GM10248 (cell line): ENCODE measurements at regions not wholly inside any gene's neighbourhood (a gene's known extent, or its start where the extent isn't known, plus 50 kb on each side); places are given as distances from the start of the nearest gene placed in this dataset.

Experiments used
- CTCF ChIA-PET: fragments of 300-600 bp; sonication (Branson Sonifier 250); formaldehyde crosslinking; extraction: SDS; loops from one replicate; lab custom pipeline; 2021; ENCODE audit warnings: antibody characterized with exemption; lab: Yijun Ruan, JAX
- POLR2A ChIA-PET: fragments of 350-650 bp; sonication (Branson Sonifier 250); formaldehyde crosslinking; extraction: SDS; loops from one replicate; lab custom pipeline; 2020; ENCODE audit warnings: antibody characterized with exemption; lab: Yijun Ruan, JAX
- DNase-seq: peaks from one replicate; pipeline ENCODE4 v3.0.0; 2012; ENCODE audit errors: extremely low spot score
- CTCF ChIP-seq: IDR thresholded peaks from 2 replicates; pipeline ENCODE4 v1.5.1; 2012; ENCODE audit warnings: mild to moderate bottlenecking, low read depth; ENCODE audit errors: extremely low read depth, missing control alignments, control extremely low read depth

- no peak for DNase-seq
- ChIA-PET POLR2A (no interaction called here), CTCF (interaction anchor here (0.8 to 6.5 kb wide), 16 partner anchors 8 to 326 kb away, joined by 3 to 31 read pairs (median 5); partner anchors contain the start of gene MTF2)
- no peak for TF ChIP-seq CTCF
Measured at GRCh38 chr1:93013145-93014065, 52.1 kb upstream of the DIPK1A start.

GRCh38 chr1:93014168-93014567, 52.9 kb upstream of the DIPK1A start:
- ChIA-PET POLR2A (no interaction called here), CTCF (interaction anchor here (0.7 to 3.3 kb wide), 13 partner anchors 10 to 325 kb away, joined by 3 to 18 read pairs (median 4); partner anchors contain the start of gene RPL5)
- no peak for TF ChIP-seq CTCF
- no peak for DNase-seq

GRCh38 chr1:93015590-93015989, 54.3 kb upstream of the DIPK1A start:
- TF ChIP-seq CTCF: no peak
- POLR2A ChIA-PET: no interaction called here
- DNase-seq: no peak
- CTCF ChIA-PET: interaction anchor here (0.9 to 11.2 kb wide), 6 partner anchors 12 to 64 kb away, joined by 3 to 120 read pairs (median 5); partner anchors contain the start of gene MTF2

GRCh38 chr1:93016171-93016570, 54.9 kb upstream of the DIPK1A start:
- CTCF ChIA-PET: interaction anchor here (0.6 to 11.2 kb wide), 8 partner anchors 10 to 63 kb away, joined by 3 to 120 read pairs (median 4); partner anchors contain the start of gene MTF2
- no peak for DNase-seq
- no peak for TF ChIP-seq CTCF
- POLR2A ChIA-PET: no interaction called here

GRCh38 chr1:93021539-93022134, 57.4 kb upstream of the MTF2 start:
- ChIA-PET CTCF (interaction anchor here (0.6 to 11.2 kb wide), 18 partner anchors 9 to 162 kb away, joined by 3 to 120 read pairs (median 4); no protein-coding TSS in a partner anchor), POLR2A (no interaction called here)
- DNase-seq: peak; percentile 66
- TF ChIP-seq CTCF: peak; percentile 81

- ChIA-PET CTCF (interaction anchor here (0.6 to 11.2 kb wide), 10 partner anchors 10 to 163 kb away, joined by 3 to 120 read pairs (median 4); partner anchors contain the start of gene MTF2), POLR2A (no interaction called here)
- no peak for DNase-seq
- TF ChIP-seq CTCF: no peak
Measured at GRCh38 chr1:93022580-93022979, 56.5 kb upstream of the MTF2 start.
